ENCODE measurements at regions not wholly inside any gene's neighbourhood (a gene's known extent, or its start where the extent isn't known, plus 50 kb on each side); places are given as distances from the start of the nearest gene placed in this dataset.

DNA sequence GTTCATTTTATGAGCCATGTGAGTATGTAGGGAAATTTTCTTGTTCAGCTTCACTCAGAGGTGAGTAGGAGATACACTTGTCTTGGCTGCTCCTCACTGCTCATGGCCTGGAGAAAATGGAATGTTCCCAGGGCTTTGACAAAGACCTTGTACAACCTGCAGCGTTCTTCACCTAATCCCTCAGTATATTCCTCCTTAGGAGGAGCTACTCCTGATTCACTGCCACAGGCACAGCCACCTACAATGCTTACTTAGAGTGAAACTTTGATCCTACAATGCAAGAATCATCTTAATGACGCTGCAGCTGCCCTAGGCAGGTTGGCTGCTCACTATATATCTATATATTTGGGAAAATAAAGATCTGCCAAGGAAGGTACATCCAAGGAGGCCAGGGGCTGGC is 364.2 kb downstream of the KLF5 start:
- no peak overlapping the region for H3K27ac ChIP-seq
- TF ChIP-seq, protein P1, sequence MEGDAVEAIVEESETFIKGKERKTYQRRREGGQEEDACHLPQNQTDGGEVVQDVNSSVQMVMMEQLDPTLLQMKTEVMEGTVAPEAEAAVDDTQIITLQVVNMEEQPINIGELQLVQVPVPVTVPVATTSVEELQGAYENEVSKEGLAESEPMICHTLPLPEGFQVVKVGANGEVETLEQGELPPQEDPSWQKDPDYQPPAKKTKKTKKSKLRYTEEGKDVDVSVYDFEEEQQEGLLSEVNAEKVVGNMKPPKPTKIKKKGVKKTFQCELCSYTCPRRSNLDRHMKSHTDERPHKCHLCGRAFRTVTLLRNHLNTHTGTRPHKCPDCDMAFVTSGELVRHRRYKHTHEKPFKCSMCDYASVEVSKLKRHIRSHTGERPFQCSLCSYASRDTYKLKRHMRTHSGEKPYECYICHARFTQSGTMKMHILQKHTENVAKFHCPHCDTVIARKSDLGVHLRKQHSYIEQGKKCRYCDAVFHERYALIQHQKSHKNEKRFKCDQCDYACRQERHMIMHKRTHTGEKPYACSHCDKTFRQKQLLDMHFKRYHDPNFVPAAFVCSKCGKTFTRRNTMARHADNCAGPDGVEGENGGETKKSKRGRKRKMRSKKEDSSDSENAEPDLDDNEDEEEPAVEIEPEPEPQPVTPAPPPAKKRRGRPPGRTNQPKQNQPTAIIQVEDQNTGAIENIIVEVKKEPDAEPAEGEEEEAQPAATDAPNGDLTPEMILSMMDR (conservative IDR thresholded peaks at IDR 0.05), result no peak

DNA sequence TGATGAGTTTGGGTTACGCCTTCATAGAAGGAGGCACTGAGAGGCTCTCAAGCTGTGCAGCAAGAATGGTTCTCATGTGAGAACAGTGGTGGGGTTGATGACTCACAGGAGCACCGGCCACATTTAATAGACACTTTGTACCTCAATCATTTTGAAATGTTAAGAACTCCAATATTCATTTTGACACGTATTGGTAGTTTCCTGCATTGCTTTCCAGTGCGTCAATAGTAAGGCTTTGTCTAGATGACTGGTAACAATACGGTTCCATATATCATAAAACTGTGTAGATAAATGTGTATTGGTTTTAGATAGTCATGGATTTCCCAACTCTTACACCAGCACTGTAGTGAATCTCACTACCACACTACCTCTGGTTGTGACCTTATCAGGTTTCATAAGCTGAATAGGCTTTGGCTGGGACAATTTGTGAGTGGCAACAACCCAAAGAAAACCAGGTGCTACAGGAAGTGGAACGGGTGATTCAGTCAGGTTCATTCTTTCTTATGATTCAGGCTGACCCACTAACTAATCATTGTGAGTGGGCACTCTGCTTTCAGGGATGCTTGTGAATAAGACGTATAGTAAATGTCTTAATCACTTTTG is 362.6 kb downstream of the KLF5 start:
- TF ChIP-seq, protein P1 (conservative IDR thresholded peaks at IDR 0.05), result no peak
- H3K27ac ChIP-seq, result no peak overlapping the region

DNA sequence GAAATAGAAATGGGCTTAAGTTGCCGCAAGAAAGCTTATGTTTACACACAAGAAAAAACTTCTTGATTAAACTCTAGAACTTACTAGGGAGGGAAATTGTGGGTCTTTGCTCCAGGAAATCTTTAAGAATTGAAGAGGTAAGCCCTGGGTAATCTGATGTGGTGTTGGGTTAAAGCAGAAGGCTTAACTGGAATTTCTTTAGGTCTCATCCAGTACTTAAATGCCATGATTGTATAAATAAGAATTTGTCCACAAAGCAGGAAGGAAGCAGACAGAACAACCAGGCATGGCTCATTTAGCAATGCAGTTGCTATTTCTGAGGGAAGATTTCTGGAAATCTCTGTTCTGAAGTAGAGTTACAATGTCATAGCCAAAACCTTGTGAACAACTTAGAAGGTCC is 360.4 kb downstream of the KLF5 start:
- TF ChIP-seq, protein P1 (conservative IDR thresholded peaks at IDR 0.05), result no peak
- no peak overlapping the region for H3K27ac ChIP-seq

DNA sequence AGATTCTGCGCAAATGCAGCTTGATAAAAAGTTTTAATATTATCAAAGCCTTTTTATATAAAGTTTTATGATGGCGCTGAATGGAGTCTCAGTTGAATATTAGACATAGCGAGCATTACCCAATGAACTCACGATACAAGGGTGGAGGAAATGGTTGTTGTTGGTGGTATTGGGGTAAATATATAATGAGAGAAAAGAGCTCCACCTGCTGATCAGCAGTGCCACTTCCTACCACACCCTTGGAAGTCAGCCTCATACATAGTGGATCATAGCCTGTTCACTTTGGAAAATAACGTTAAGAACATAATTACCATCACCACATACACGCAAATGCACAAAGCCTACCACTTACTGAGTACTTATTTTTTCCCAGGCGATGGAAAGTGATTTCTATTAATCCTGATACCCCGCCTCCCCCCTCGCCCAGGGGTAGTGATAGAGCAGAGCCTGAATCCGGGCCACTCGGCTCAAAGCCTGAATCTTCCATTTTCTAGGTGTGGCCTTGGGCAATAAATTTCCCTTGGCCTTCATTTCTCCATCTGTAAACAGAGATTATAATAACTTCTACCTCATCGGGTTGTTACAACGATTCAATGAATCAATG is 358.3 kb downstream of the KLF5 start:
- H3K27ac ChIP-seq, result no peak overlapping the region
- TF ChIP-seq, protein P1 (conservative IDR thresholded peaks at IDR 0.05), result peak; percentile 49

DNA sequence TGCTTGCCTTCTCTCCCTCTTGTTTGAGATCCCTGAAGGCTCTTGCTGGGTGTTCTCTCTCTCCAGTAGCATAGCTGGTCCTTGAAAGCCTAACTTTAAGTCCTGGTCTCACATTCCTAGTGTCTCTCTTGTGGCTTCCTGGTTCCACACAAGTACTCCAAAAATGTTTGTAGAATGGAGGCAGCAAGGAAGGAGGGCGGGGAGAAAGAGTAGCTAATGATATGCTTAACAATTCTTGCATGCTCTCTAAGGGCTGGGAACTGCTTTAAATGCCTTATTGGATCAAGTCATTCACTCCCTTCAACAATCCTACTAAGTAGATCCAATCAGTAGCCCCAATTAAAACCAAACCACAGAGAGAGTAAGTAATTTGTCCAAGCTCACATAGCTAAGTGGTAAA is 357.3 kb downstream of the KLF5 start:
- H3K27ac ChIP-seq, result no peak overlapping the region
- TF ChIP-seq, protein P1 (conservative IDR thresholded peaks at IDR 0.05), result no peak

DNA sequence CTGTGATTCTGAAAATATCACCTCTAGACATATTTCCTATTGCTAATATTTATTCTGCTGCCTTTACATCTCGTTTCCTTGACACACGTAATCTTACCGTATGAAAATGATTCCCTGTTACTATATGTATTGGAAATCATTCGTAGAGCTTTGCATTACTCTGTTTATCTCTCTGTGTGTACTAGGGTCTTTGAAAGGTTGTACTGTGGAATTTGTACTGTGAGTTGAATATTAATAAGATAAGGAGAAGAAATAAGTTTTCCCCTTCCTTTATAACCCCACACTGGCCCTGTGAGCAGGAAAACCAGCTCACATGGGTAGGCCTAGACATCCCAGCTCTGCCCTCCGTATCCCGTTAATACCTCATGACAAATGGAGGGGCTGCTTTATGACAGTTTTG is 354.9 kb downstream of the KLF5 start:
- no peak overlapping the region for H3K27ac ChIP-seq

DNA sequence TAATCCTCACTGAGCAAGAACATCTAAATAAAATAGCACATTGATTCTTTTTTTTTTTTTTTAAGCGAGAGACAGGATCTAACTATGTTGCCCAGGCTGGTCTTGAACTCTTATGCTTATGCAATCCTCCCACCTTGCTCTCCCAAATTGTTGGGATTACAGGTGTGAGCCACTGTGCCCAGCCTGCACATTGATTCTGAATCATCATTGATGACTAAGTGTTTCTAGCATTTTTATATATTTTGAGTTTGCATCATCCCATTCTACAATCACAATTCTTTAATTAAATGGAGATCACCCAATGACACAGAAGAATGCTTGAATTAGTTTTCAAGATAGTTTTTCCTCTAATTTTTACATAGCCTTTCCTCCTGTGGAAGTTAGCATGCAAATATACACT is 354.1 kb downstream of the KLF5 start:
- TF ChIP-seq, protein P1 (conservative IDR thresholded peaks at IDR 0.05), result no peak
- no peak overlapping the region for H3K27ac ChIP-seq

More for the DNA sequence above, 354.9 kb downstream of the KLF5 start:
- TF ChIP-seq, protein P1 (conservative IDR thresholded peaks at IDR 0.05), result no peak
